HepG2 (cell line): ENCODE measurements at regions not wholly inside any gene's neighbourhood (a gene's known extent, or its start where the extent isn't known, plus 50 kb on each side); places are given as distances from the start of the nearest gene placed in this dataset.

Experiments
- ATAC-seq: fragments of 200-7000 bp; cut with Tn5 transposase; 3 replicates; pipeline ENCODE4 v1.9.1; 2020; ENCODE audit warnings: mild to moderate bottlenecking, moderate library complexity
- BruUV-seq: library from RNA; stranded (reverse); fragments of 400-500 nt; replicated peaks from 2 replicates; lab custom pipeline; 2021; lab: Mats Ljungman, UMichigan
- CTCF ChIA-PET: fragments of 300-600 bp; formaldehyde crosslinking; extraction: SDS; loops from one replicate; lab custom pipeline; 2021; ENCODE audit warnings: low total read pairs, inconsistent platforms, low intra/inter-chr PET ratio; lab: Yijun Ruan, JAX
- POLR2A ChIA-PET: fragments of 350-600 bp; sonication (Branson Sonifier 250); formaldehyde crosslinking; loops from one replicate; lab custom pipeline; 2020; ENCODE audit warnings: antibody characterized with exemption, inconsistent platforms; lab: Yijun Ruan, JAX
- DNase-seq: peaks from one replicate; pipeline ENCODE4 v3.0.0-alpha.2; 2015; ENCODE audit warnings: low spot score
- FAIRE-seq: peaks from 3 replicates; lab custom pipeline; 2011; peaks lifted over from hg19 to GRCh38; lab: Jason Lieb, UNC
- H2AFZ ChIP-seq: one replicate; pipeline ENCODE4 v1.6.1; 2011; ENCODE audit warnings: low read length, inconsistent platforms
- H3K27ac ChIP-seq: fragments of 300-600 bp; 3 replicates; pipeline ENCODE4 v1.8.0; 2011; ENCODE audit warnings: mixed run types, mild to moderate bottlenecking, mixed read lengths, low read length, inconsistent platforms; ENCODE audit not compliant: insufficient read depth; ENCODE audit errors: extremely low read length
- H3K27me3 ChIP-seq, 2 experiments: fragments of 200-600 bp in 1 of 2; 2 replicates in 1 of 2; 3 replicates in 1 of 2; pipeline versions ENCODE4 v1.6.0 to v1.8.0; 2011; ENCODE audit warnings: low read length in 2 of 2, mild to moderate bottlenecking in 2 of 2, moderate library complexity in 2 of 2, inconsistent platforms in 1 of 2; ENCODE audit not compliant: insufficient read depth in 2 of 2, control insufficient read depth in 1 of 2
- H3K36me3 ChIP-seq, 2 experiments: fragments of 200-600 bp in 1 of 2; replicated peaks in 1 of 2; 2 replicates in 1 of 2; 3 replicates in 1 of 2; pipeline versions ENCODE4 v1.5.1 to v1.8.0; 2011; ENCODE audit warnings: low read length in 2 of 2, inconsistent platforms in 1 of 2; ENCODE audit not compliant: insufficient read depth in 2 of 2, control insufficient read depth in 1 of 2
- H3K4me1 ChIP-seq: 2 replicates; pipeline ENCODE4 v1.5.1; 2012; ENCODE audit warnings: low read length, inconsistent platforms; ENCODE audit not compliant: insufficient read depth
- H3K4me2 ChIP-seq: 2 replicates; pipeline ENCODE4 v1.6.0; 2011; ENCODE audit warnings: low read depth, low read length, inconsistent platforms
- H3K4me3 ChIP-seq, 3 experiments: fragments of 200-600 bp in 1 of 3; sonication (generic), shearing (Covaris generic) in 1 of 3; replicated peaks in 1 of 3; 2 replicates each; pipeline ENCODE4 v1.5.1; 2011 to 2016; ENCODE audit warnings: low read length in 3 of 3, inconsistent platforms in 2 of 3, low read depth in 2 of 3, mild to moderate bottlenecking in 2 of 3, control low read depth in 1 of 3, mixed read lengths in 1 of 3; ENCODE audit not compliant: insufficient read depth in 1 of 3
- H3K79me2 ChIP-seq: one replicate; pipeline ENCODE4 v1.6.1; 2011; ENCODE audit warnings: low read length, inconsistent platforms; ENCODE audit not compliant: insufficient read depth
- H3K9ac ChIP-seq: 2 replicates; pipeline ENCODE4 v1.6.0; 2011; ENCODE audit warnings: mild to moderate bottlenecking, low read depth, low read length, inconsistent platforms; ENCODE audit not compliant: insufficient read depth
- H3K9me3 ChIP-seq: 2 replicates; pipeline ENCODE4 v1.5.1; 2012; ENCODE audit warnings: mild to moderate bottlenecking, low read length
- H4K20me1 ChIP-seq: 2 replicates; pipeline ENCODE4 v1.6.0; 2011; ENCODE audit warnings: inconsistent platforms, mild to moderate bottlenecking, low read length, moderate library complexity; ENCODE audit not compliant: insufficient read depth
- CENPT ChIP-seq: sonication (generic); formaldehyde crosslinking; IDR thresholded peaks from 2 replicates; pipeline ENCODE4 v1.8.0; 2022; ENCODE audit warnings: low read depth, mild to moderate bottlenecking, moderate library complexity, missing genetic modification reagents
- POLR2AphosphoS5 ChIP-seq: IDR thresholded peaks from 2 replicates; pipeline ENCODE4 v1.6.1; 2012; ENCODE audit warnings: low read depth, low read length
- ZNF570 ChIP-seq: sonication (generic); formaldehyde crosslinking; IDR thresholded peaks from 2 replicates; pipeline ENCODE4 v1.4.0; 2020; ENCODE audit warnings: mild to moderate bottlenecking, missing genetic modification reagents, borderline replicate concordance
- ZNF768 ChIP-seq: sonication (generic); formaldehyde crosslinking; IDR thresholded peaks from 2 replicates; pipeline ENCODE4 v1.4.0; 2020; ENCODE audit warnings: missing genetic modification reagents
- ZSCAN12 ChIP-seq: sonication (generic); formaldehyde crosslinking; IDR thresholded peaks from 2 replicates; pipeline ENCODE4 v1.9.0; 2021; ENCODE audit warnings: mild to moderate bottlenecking, missing genetic modification reagents
- WGBS: methylation state at CpG from one replicate; pipeline ENCODE4 v1.1.6; 2017; ENCODE audit warnings: low lambda C conversion rate; 5-methylcytosine and 5-hydroxymethylcytosine counted together
- in situ Hi-C: cut with HindIII; loops from 2 replicates; pipeline ENCODE4 v1.10.0; 2017; ENCODE audit warnings: low pct_unique_long_range_greater_than_20kb; ENCODE audit not compliant: extremely low pct_ligation_motif_present
- intact Hi-C: fragments of 100-400 bp; cut with micrococcal nuclease; formaldehyde crosslinking; loops from one replicate; pipeline ENCODE4 v1.10.0; 2022; ENCODE audit not compliant: unreplicated experiment
- TF ChIP-seq, protein P1 (sequence below): sonication (generic); formaldehyde crosslinking; IDR thresholded peaks from 2 replicates; pipeline ENCODE4 v1.9.0; 2021; ENCODE audit warnings: missing genetic modification reagents, borderline replicate concordance
- TF ChIP-seq, protein P2 (sequence below): sonication (generic); formaldehyde crosslinking; IDR thresholded peaks from 2 replicates; pipeline ENCODE4 v1.4.0; 2020; ENCODE audit warnings: missing genetic modification reagents

DNA sequence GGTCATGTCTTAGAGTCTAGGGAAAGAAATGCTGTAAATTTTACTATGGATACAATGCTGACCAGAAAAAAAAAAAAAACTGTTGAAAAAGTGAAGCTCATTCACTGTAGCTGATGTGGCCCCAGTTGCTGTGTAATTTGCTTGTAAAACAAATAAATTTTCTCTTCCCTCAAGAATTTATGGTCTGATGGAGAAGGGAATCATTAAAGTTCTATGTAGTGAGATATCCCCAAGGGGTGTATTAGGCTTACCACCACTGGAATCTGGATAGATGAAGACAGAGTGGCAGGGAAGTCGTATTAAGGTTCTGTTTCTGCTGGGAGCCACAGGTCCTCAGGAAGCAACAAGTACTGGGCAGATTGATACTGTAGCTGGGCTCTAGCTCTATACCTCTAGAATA, 860.0 kb downstream of the LTN1 start:
- H3K9ac ChIP-seq, result no peak overlapping the region
- TF ChIP-seq ZSCAN12 (CRISPR knock-in tag), result no peak
- TF ChIP-seq POLR2AphosphoS5, result no peak
- TF ChIP-seq CENPT (CRISPR knock-in tag), result no peak
- TF ChIP-seq, protein P1, sequence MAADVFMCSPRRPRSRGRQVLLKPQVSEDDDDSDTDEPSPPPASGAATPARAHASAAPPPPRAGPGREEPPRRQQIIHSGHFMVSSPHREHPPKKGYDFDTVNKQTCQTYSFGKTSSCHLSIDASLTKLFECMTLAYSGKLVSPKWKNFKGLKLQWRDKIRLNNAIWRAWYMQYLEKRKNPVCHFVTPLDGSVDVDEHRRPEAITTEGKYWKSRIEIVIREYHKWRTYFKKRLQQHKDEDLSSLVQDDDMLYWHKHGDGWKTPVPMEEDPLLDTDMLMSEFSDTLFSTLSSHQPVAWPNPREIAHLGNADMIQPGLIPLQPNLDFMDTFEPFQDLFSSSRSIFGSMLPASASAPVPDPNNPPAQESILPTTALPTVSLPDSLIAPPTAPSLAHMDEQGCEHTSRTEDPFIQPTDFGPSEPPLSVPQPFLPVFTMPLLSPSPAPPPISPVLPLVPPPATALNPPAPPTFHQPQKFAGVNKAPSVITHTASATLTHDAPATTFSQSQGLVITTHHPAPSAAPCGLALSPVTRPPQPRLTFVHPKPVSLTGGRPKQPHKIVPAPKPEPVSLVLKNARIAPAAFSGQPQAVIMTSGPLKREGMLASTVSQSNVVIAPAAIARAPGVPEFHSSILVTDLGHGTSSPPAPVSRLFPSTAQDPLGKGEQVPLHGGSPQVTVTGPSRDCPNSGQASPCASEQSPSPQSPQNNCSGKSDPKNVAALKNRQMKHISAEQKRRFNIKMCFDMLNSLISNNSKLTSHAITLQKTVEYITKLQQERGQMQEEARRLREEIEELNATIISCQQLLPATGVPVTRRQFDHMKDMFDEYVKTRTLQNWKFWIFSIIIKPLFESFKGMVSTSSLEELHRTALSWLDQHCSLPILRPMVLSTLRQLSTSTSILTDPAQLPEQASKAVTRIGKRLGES, result no peak
- TF ChIP-seq ZNF768 (CRISPR knock-in tag), result no peak
- TF ChIP-seq, protein P2, sequence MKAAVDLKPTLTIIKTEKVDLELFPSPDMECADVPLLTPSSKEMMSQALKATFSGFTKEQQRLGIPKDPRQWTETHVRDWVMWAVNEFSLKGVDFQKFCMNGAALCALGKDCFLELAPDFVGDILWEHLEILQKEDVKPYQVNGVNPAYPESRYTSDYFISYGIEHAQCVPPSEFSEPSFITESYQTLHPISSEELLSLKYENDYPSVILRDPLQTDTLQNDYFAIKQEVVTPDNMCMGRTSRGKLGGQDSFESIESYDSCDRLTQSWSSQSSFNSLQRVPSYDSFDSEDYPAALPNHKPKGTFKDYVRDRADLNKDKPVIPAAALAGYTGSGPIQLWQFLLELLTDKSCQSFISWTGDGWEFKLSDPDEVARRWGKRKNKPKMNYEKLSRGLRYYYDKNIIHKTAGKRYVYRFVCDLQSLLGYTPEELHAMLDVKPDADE (CRISPR knock-in tag), result no peak
- no peak for TF ChIP-seq ZNF570 (CRISPR knock-in tag)
- TF ChIP-seq, all 625 proteins: peak for 0
- H3K9me3 ChIP-seq, result peaks cover 85% of the 10 kb centered on the region
- DNase-seq (no peak), FAIRE-seq (no peak), ATAC-seq (no peak)
- WGBS, result 11% methylated on average over 1 of the region's 1 CpG
- no peak overlapping the region for H3K4me2 ChIP-seq
- no TSS peak for BruUV-seq
- in situ Hi-C loops, result no loop called here
- no peaks in the 10 kb centered on the region for H3K79me2 ChIP-seq
- H2AFZ ChIP-seq, result no peak overlapping the region
- no peaks in the 10 kb centered on the region for H3K27me3 ChIP-seq
- no peaks in the 10 kb centered on the region for H3K36me3 ChIP-seq
- POLR2A ChIA-PET, result no interaction called here
- H3K4me1 ChIP-seq, result no peaks in the 10 kb centered on the region
- CTCF ChIA-PET, result no interaction called here
- intact Hi-C loops, result no loop called here
- no peak overlapping the region for H3K4me3 ChIP-seq
- no peaks in the 10 kb centered on the region for H4K20me1 ChIP-seq
- H3K27ac ChIP-seq, result no peak overlapping the region
